ENCODE measurements at regions not wholly inside any gene's neighbourhood (a gene's known extent, or its start where the extent isn't known, plus 50 kb on each side); places are given as distances from the start of the nearest gene placed in this dataset.

DNA sequence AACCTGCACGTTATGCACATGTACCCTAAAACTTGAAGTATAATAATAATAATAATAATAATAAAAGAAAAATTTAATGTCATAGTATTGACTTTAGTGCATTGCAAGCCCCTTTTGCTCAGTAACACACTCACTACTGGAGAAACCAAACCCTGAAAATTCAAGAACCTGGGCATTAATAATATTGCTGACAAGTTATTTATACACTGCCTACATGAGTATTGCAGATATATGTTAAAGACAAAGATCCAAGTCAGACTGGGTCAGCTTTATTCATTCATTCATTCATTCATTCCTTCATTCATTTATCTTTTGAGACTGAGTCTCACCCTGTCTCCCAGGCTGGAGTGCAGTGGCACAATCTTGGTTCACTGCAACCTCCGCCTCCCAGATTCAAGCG is 1711.2 kb downstream of the TP53TG3F start (continued):
- TF ChIP-seq, protein P1, sequence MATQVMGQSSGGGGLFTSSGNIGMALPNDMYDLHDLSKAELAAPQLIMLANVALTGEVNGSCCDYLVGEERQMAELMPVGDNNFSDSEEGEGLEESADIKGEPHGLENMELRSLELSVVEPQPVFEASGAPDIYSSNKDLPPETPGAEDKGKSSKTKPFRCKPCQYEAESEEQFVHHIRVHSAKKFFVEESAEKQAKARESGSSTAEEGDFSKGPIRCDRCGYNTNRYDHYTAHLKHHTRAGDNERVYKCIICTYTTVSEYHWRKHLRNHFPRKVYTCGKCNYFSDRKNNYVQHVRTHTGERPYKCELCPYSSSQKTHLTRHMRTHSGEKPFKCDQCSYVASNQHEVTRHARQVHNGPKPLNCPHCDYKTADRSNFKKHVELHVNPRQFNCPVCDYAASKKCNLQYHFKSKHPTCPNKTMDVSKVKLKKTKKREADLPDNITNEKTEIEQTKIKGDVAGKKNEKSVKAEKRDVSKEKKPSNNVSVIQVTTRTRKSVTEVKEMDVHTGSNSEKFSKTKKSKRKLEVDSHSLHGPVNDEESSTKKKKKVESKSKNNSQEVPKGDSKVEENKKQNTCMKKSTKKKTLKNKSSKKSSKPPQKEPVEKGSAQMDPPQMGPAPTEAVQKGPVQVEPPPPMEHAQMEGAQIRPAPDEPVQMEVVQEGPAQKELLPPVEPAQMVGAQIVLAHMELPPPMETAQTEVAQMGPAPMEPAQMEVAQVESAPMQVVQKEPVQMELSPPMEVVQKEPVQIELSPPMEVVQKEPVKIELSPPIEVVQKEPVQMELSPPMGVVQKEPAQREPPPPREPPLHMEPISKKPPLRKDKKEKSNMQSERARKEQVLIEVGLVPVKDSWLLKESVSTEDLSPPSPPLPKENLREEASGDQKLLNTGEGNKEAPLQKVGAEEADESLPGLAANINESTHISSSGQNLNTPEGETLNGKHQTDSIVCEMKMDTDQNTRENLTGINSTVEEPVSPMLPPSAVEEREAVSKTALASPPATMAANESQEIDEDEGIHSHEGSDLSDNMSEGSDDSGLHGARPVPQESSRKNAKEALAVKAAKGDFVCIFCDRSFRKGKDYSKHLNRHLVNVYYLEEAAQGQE (IDR thresholded peaks at IDR 0.05; ENCODE audit: low read depth): no peak
- TF ChIP-seq CBX3 (IDR thresholded peaks at IDR 0.05; ENCODE audit: low read depth) (no peak), ELF1 (IDR thresholded peaks at IDR 0.05; ENCODE audit: borderline replicate concordance, low read depth) (no peak), POLR2AphosphoS5 (IDR thresholded peaks at IDR 0.05; ENCODE audit: low read depth, low read length) (no peak), TCF7L2 (IDR thresholded peaks at IDR 0.05; ENCODE audit: borderline replicate concordance, extremely low read depth, insufficient read depth, insufficient read length) (no peak)
- TF ChIP-seq, protein P2, sequence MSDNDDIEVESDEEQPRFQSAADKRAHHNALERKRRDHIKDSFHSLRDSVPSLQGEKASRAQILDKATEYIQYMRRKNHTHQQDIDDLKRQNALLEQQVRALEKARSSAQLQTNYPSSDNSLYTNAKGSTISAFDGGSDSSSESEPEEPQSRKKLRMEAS (IDR thresholded peaks at IDR 0.05): no peak

DNA sequence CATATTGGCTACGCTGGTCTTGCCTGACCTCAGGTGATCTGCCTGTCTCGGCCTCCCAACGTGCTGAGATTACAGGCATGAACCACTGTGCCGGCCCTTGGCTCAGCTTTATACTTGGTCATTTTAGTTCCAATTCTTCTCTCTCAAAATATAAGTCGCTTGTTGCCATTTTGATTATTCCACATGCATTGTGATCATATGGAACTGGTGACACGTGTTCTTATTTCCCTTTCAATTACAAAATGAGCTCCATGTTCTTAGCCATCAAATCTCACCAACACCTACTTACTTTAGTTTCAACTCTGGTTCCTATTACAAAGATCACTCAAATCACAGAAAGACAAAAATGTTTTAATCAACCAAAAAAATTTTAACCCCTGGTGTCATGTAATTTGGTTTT is 1711.7 kb downstream of the TP53TG3F start:
- TF ChIP-seq SP1 (IDR thresholded peaks at IDR 0.05; ENCODE audit: low read depth) (no peak), JUND (IDR thresholded peaks at IDR 0.05) (no peak), POLR2A (IDR thresholded peaks at IDR 0.05; ENCODE audit: borderline replicate concordance, extremely low read depth, insufficient read depth, insufficient read length) (no peak), SIN3A (IDR thresholded peaks at IDR 0.05; ENCODE audit: low read depth) (no peak), POLR2AphosphoS5 (IDR thresholded peaks at IDR 0.05; ENCODE audit: low read depth, low read length) (no peak), CBX3 (IDR thresholded peaks at IDR 0.05; ENCODE audit: low read depth) (no peak), RAD21 (IDR thresholded peaks at IDR 0.05; ENCODE audit: low read depth) (no peak), ZFX (IDR thresholded peaks at IDR 0.05) (no peak), EZH2 (IDR thresholded peaks at IDR 0.05) (no peak), FOSL1 (IDR thresholded peaks at IDR 0.05; ENCODE audit: low read depth) (no peak), ZNF274 (IDR thresholded peaks at IDR 0.05; ENCODE audit: low read depth, low read length) (no peak), EZH2phosphoT487 (IDR thresholded peaks at IDR 0.05; ENCODE audit: borderline replicate concordance) (no peak), ELF1 (IDR thresholded peaks at IDR 0.05; ENCODE audit: borderline replicate concordance, low read depth) (no peak), SRF (IDR thresholded peaks at IDR 0.05; ENCODE audit: low read depth) (no peak)
- TF ChIP-seq, protein P3, sequence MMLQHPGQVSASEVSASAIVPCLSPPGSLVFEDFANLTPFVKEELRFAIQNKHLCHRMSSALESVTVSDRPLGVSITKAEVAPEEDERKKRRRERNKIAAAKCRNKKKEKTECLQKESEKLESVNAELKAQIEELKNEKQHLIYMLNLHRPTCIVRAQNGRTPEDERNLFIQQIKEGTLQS (IDR thresholded peaks at IDR 0.05): no peak
- TF ChIP-seq, protein P4, sequence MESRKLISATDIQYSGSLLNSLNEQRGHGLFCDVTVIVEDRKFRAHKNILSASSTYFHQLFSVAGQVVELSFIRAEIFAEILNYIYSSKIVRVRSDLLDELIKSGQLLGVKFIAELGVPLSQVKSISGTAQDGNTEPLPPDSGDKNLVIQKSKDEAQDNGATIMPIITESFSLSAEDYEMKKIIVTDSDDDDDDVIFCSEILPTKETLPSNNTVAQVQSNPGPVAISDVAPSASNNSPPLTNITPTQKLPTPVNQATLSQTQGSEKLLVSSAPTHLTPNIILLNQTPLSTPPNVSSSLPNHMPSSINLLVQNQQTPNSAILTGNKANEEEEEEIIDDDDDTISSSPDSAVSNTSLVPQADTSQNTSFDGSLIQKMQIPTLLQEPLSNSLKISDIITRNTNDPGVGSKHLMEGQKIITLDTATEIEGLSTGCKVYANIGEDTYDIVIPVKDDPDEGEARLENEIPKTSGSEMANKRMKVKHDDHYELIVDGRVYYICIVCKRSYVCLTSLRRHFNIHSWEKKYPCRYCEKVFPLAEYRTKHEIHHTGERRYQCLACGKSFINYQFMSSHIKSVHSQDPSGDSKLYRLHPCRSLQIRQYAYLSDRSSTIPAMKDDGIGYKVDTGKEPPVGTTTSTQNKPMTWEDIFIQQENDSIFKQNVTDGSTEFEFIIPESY (IDR thresholded peaks at IDR 0.05; ENCODE audit: extremely low read depth, insufficient replicate concordance, low read length): no peak
- TF ChIP-seq, protein P5, sequence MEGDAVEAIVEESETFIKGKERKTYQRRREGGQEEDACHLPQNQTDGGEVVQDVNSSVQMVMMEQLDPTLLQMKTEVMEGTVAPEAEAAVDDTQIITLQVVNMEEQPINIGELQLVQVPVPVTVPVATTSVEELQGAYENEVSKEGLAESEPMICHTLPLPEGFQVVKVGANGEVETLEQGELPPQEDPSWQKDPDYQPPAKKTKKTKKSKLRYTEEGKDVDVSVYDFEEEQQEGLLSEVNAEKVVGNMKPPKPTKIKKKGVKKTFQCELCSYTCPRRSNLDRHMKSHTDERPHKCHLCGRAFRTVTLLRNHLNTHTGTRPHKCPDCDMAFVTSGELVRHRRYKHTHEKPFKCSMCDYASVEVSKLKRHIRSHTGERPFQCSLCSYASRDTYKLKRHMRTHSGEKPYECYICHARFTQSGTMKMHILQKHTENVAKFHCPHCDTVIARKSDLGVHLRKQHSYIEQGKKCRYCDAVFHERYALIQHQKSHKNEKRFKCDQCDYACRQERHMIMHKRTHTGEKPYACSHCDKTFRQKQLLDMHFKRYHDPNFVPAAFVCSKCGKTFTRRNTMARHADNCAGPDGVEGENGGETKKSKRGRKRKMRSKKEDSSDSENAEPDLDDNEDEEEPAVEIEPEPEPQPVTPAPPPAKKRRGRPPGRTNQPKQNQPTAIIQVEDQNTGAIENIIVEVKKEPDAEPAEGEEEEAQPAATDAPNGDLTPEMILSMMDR (IDR thresholded peaks at IDR 0.05 in 2 of 3, conservative IDR thresholded peaks at IDR 0.05 in 1 of 3; ENCODE audit: borderline replicate concordance in 1 of 3, insufficient read depth in 1 of 3, low read depth in 2 of 3, low read length in 2 of 3): no peak
- H3K27ac ChIP-seq (ENCODE audit: low read depth, low read length): no peak overlapping the region
- H2AFZ ChIP-seq (ENCODE audit: low read depth, low read length, poor library complexity, severe bottlenecking): no peak overlapping the region
- no peak for DNase-seq (ENCODE audit: low read depth, low spot score)
- H3K27me3 ChIP-seq (ENCODE audit: insufficient read depth, low read length): no peaks in the 10 kb centered on the region
- no peak overlapping the region for H3K9ac ChIP-seq (ENCODE audit: low read length)
- intact Hi-C loops (cut with micrococcal nuclease): no loop called here
- H3K4me3 ChIP-seq (replicated peaks in 1 of 2; ENCODE audit: low read depth in 1 of 2, low read length in 2 of 2): no peak overlapping the region
- H3K9me3 ChIP-seq (ENCODE audit: control insufficient read depth in 1 of 2, insufficient read depth in 1 of 2, low read depth in 1 of 2, low read length in 2 of 2): peaks cover 0 to under 1% of the 10 kb centered on the region in 2 experiments; a peak in 2 of 4 replicates
- no peaks in the 10 kb centered on the region for H3K79me2 ChIP-seq (ENCODE audit: insufficient read depth, low read length)
- ATAC-seq: no peak
- no TSS peak for BruUV-seq (replicated peaks)
- H3K4me2 ChIP-seq (ENCODE audit: low read length): no peak overlapping the region
- CTCF ChIA-PET: no interaction called here
- H3K36me3 ChIP-seq (ENCODE audit: control insufficient read depth in 1 of 2, insufficient read depth in 2 of 2, low read length in 2 of 2): no peaks in the 10 kb centered on the region
- RAD21 ChIA-PET (ENCODE audit: low non-redundant PET in 1 of 2, low total read pairs in 2 of 2, uncharacterized antibody in 2 of 2, unreplicated experiment in 2 of 2): no interaction called here
- no peaks in the 10 kb centered on the region for H3K9me2 ChIP-seq (ENCODE audit: insufficient read depth)
- no peaks in the 10 kb centered on the region for H4K20me1 ChIP-seq (ENCODE audit: insufficient read depth)
- H3K4me1 ChIP-seq (ENCODE audit: control insufficient read depth in 1 of 2, insufficient read depth in 2 of 2, low read length in 2 of 2): no peaks in the 10 kb centered on the region
- POLR2A ChIA-PET: no interaction called here

Measured in HCT116 (cell line).